A549 (cell line): ENCODE measurements at regions not wholly inside any gene's neighbourhood (a gene's known extent, or its start where the extent isn't known, plus 50 kb on each side); places are given as distances from the start of the nearest gene placed in this dataset.

Source experiments
- ATAC-seq, 2 experiments: fragments of 200-7000 bp in 1 of 2; fragments of >200 bp in 1 of 2; cut with Nextera tagmentation in 1 of 2; cut with Tn5 transposase in 1 of 2; 3 replicates each; pipeline versions ENCODE4 v1.8.0 to v1.9.1; 2018 to 2020; ENCODE audit warnings: mild to moderate bottlenecking in 1 of 2, moderate library complexity in 1 of 2
- CTCF ChIA-PET: fragments of 300-600 bp; sonication (Branson Sonifier 250); formaldehyde crosslinking; extraction: SDS; loops from one replicate; lab custom pipeline; 2021; ENCODE audit warnings: antibody characterized with exemption, inconsistent platforms; lab: Yijun Ruan, JAX
- POLR2A ChIA-PET: fragments of 350-600 bp; formaldehyde crosslinking; extraction: SDS; loops from one replicate; lab custom pipeline; 2021; ENCODE audit warnings: antibody characterized with exemption, inconsistent platforms; lab: Yijun Ruan, JAX
- DNase-seq, 2 experiments: peaks; one replicate each; pipeline versions ENCODE4 v3.0.0 to v3.0.0-alpha.2; 2011 to 2016; ENCODE audit warnings: low read depth in 1 of 2, low spot score in 1 of 2
- FAIRE-seq: peaks from 2 replicates; lab custom pipeline; 2011; peaks lifted over from hg19 to GRCh38; lab: Jason Lieb, UNC
- H3K27ac ChIP-seq, 2 experiments: fragments of >200 bp; sonication (Bioruptor Twin); formaldehyde crosslinking; 3 replicates each; pipeline ENCODE4 v1.5.1; 2016 to 2017
- H3K4me1 ChIP-seq: fragments of >200 bp; sonication (Bioruptor Twin); formaldehyde crosslinking; 3 replicates; pipeline ENCODE4 v1.6.1; 2016
- H3K4me2 ChIP-seq: fragments of >200 bp; sonication (Bioruptor Twin); formaldehyde crosslinking; 3 replicates; pipeline ENCODE4 v1.6.1; 2016
- H3K4me3 ChIP-seq: fragments of >200 bp; sonication (Bioruptor Twin); formaldehyde crosslinking; 3 replicates; pipeline ENCODE4 v1.5.1; 2016
- H3K9me3 ChIP-seq: fragments of >200 bp; sonication (Bioruptor Twin); formaldehyde crosslinking; 3 replicates; pipeline ENCODE4 v1.6.1; 2016
- CBX8 ChIP-seq: fragments of 200-600 bp; sonication (generic); IDR thresholded peaks from 2 replicates; pipeline ENCODE4 v1.6.1; 2016
- CEBPB ChIP-seq, 2 experiments: fragments of >200 bp in 1 of 2; sonication (Bioruptor Twin) in 1 of 2; formaldehyde crosslinking in 1 of 2; IDR thresholded peaks; 2 replicates each; pipeline ENCODE4 v1.6.1; 2012 to 2016
- CTCF ChIP-seq: fragments of >200 bp; sonication (Bioruptor Twin); formaldehyde crosslinking; IDR thresholded peaks from 3 replicates; pipeline ENCODE4 v1.5.1; 2016
- FOSL2 ChIP-seq, 2 experiments: fragments of 450-650 bp in 1 of 2; fragments of >200 bp in 1 of 2; sonication (Bioruptor Twin) in 1 of 2; formaldehyde crosslinking; IDR thresholded peaks; 2 replicates each; pipeline versions ENCODE4 v1.5.0 to v1.6.1; 2016 to 2020; ENCODE audit warnings: mild to moderate bottlenecking in 1 of 2, moderate library complexity in 1 of 2
- HDAC2 ChIP-seq: fragments of 200-600 bp; sonication (generic); IDR thresholded peaks from 2 replicates; pipeline ENCODE4 v1.6.1; 2016
- HES2 ChIP-seq: fragments of >200 bp; sonication (Bioruptor Twin); formaldehyde crosslinking; IDR thresholded peaks from 2 replicates; pipeline ENCODE4 v1.6.1; 2016
- KDM5A ChIP-seq: fragments of 200-600 bp; sonication (generic); IDR thresholded peaks from 2 replicates; pipeline ENCODE4 v1.6.1; 2016; ENCODE audit warnings: antibody characterized with exemption, mild to moderate bottlenecking
- MAX ChIP-seq: IDR thresholded peaks from 2 replicates; pipeline ENCODE4 v1.6.1; 2012
- MAZ ChIP-seq: fragments of 150-350 bp; IDR thresholded peaks from 2 replicates; pipeline ENCODE4 v1.6.1; 2014; ENCODE audit warnings: antibody characterized with exemption, low read depth, low read length, borderline replicate concordance
- MYC ChIP-seq: IDR thresholded peaks from 2 replicates; pipeline ENCODE4 v1.6.1; 2012; ENCODE audit warnings: mild to moderate bottlenecking, inconsistent platforms, low read length, improper control_type of control experiment, borderline replicate concordance
- NFE2L2 ChIP-seq: fragments of 150-350 bp; conservative IDR thresholded peaks from 2 replicates; pipeline ENCODE4 v1.6.1; 2014; ENCODE audit warnings: low read length
- NPAS2 ChIP-seq: fragments of 250-450 bp; sonication (Bioruptor Pico); IDR thresholded peaks from 2 replicates; pipeline ENCODE4 v1.8.0; 2022; ENCODE audit warnings: mild to moderate bottlenecking, moderate library complexity, borderline replicate concordance
- POLR2AphosphoS2 ChIP-seq: conservative IDR thresholded peaks from 2 replicates; pipeline ENCODE4 v1.6.1; 2012; ENCODE audit warnings: low read length, improper control_type of control experiment, inconsistent platforms
- RAD21 ChIP-seq, 2 experiments: fragments of >200 bp in 1 of 2; sonication (Bioruptor Twin) in 1 of 2; formaldehyde crosslinking in 1 of 2; IDR thresholded peaks in 1 of 2; conservative IDR thresholded peaks in 1 of 2; 2 replicates in 1 of 2; 3 replicates in 1 of 2; pipeline ENCODE4 v1.6.1; 2012 to 2018; ENCODE audit warnings: inconsistent platforms in 1 of 2
- RCOR1 ChIP-seq: fragments of 150-350 bp; IDR thresholded peaks from 2 replicates; pipeline ENCODE4 v1.6.1; 2014; ENCODE audit warnings: antibody characterized with exemption, low read length, low read depth
- RNF2 ChIP-seq: fragments of 200-600 bp; sonication (generic); IDR thresholded peaks from 2 replicates; pipeline ENCODE4 v1.6.1; 2016; ENCODE audit warnings: low read depth, mild to moderate bottlenecking, antibody characterized with exemption, moderate library complexity, borderline replicate concordance
- SMC3 ChIP-seq: fragments of >200 bp; sonication (Bioruptor Twin); formaldehyde crosslinking; IDR thresholded peaks from 3 replicates; pipeline ENCODE4 v1.6.1; 2018; ENCODE audit warnings: inconsistent platforms
- TP53 ChIP-seq: fragments of 250-450 bp; sonication (Bioruptor Pico); IDR thresholded peaks from 2 replicates; pipeline ENCODE4 v1.5.0; 2021; ENCODE audit warnings: mild to moderate bottlenecking, moderate library complexity
- ZFP36 ChIP-seq: fragments of 450-650 bp; IDR thresholded peaks from 2 replicates; pipeline ENCODE4 v1.6.1; 2014; ENCODE audit warnings: borderline replicate concordance; ENCODE audit not compliant: partially characterized antibody
- ZNF302 ChIP-seq: fragments of 250-450 bp; sonication (Bioruptor Pico); IDR thresholded peaks from 2 replicates; pipeline ENCODE4 v1.9.0; 2021; ENCODE audit warnings: inconsistent platforms, mild to moderate bottlenecking, moderate library complexity
- ZSCAN20 ChIP-seq: fragments of 250-450 bp; sonication (Bioruptor Pico); IDR thresholded peaks from 2 replicates; pipeline ENCODE4 v1.8.0; 2022; ENCODE audit warnings: mild to moderate bottlenecking, moderate library complexity
- WGBS: methylation state at CpG from one replicate; pipeline ENCODE4 v1.1.6; 2017; ENCODE audit errors: missing lambda C conversion rate; 5-methylcytosine and 5-hydroxymethylcytosine counted together

GRCh38 chr9:29685531-29685930 is 2112.2 kb upstream of the C9orf72 start:
- Histone ChIP-seq H3K4me3 (no peak overlapping the region), H3K4me2 (no peak overlapping the region), H3K9me3 (no peaks in the 10 kb centered on the region), H3K27ac (no peak overlapping the region), H3K4me1 (no peaks in the 10 kb centered on the region)
- ChIA-PET POLR2A (no interaction called here), CTCF (no interaction called here)
- no peak for TF ChIP-seq RCOR1
- no peak for TF ChIP-seq MYC
- no peak for TF ChIP-seq FOSL2 (IDR thresholded peaks at IDR 0.05)
- TF ChIP-seq FOSL2 (CRISPR knock-in tag; IDR thresholded peaks at IDR 0.05), result no peak
- TF ChIP-seq TP53 (CRISPR knock-in tag), result no peak
- TF ChIP-seq POLR2AphosphoS2, result no peak
- TF ChIP-seq NPAS2, result no peak
- no peak for TF ChIP-seq HDAC2
- no peak for TF ChIP-seq CEBPB (IDR thresholded peaks at IDR 0.05)
- TF ChIP-seq CBX8, result no peak
- TF ChIP-seq MAZ, result no peak
- TF ChIP-seq KDM5A, result no peak
- TF ChIP-seq RAD21 (conservative IDR thresholded peaks at IDR 0.05 in 1 of 2, IDR thresholded peaks at IDR 0.05 in 1 of 2), result no peak
- TF ChIP-seq ZFP36, result no peak
- no peak for TF ChIP-seq HES2
- no peak for TF ChIP-seq MAX
- TF ChIP-seq SMC3, result no peak
- no peak for TF ChIP-seq NFE2L2
- no peak for TF ChIP-seq RNF2
- no peak for TF ChIP-seq ZNF302
- DNase-seq (no peak), FAIRE-seq (no peak), ATAC-seq (no peak)

- Histone ChIP-seq H3K9me3 (no peaks in the 10 kb centered on the region), H3K27ac (no peak overlapping the region), H3K4me2 (no peak overlapping the region), H3K4me1 (no peaks in the 10 kb centered on the region), H3K4me3 (no peak overlapping the region)
- CTCF ChIA-PET, result interaction anchor here (1.3 to 1.4 kb wide), 2 partner anchors 11 to 1963 kb away, joined by 3 read pairs; no protein-coding TSS in a partner anchor
- ATAC-seq, result no peak
- DNase-seq, result no peak
- WGBS, result 1% methylated on average over 2 of the region's 2 CpGs
- no peak for FAIRE-seq
- no peak for TF ChIP-seq ZSCAN20 (CRISPR knock-in tag)
- POLR2A ChIA-PET, result no interaction called here
Measured at GRCh38 chr9:29691145-29691544, 2117.9 kb upstream of the C9orf72 start.

GRCh38 chr9:29691758-29692407 is 2118.6 kb upstream of the C9orf72 start:
- no peaks in the 10 kb centered on the region for H3K9me3 ChIP-seq
- TF ChIP-seq CBX8 (no peak), CTCF (peak; percentile 18; the same call in 1 of the 3 replicates), RAD21 (conservative IDR thresholded peaks at IDR 0.05 in 1 of 2, IDR thresholded peaks at IDR 0.05 in 1 of 2) (peak; percentile 49 to 63; a peak in 3 of 5 replicates)
- H3K27ac ChIP-seq, result no peak overlapping the region
- H3K4me2 ChIP-seq, result no peak overlapping the region
- ChIA-PET POLR2A (no interaction called here), CTCF (interaction anchor here (1.0 to 1.4 kb wide), 3 partner anchors 10 to 1964 kb away, joined by 3 read pairs; no protein-coding TSS in a partner anchor)
- no peaks in the 10 kb centered on the region for H3K4me1 ChIP-seq
- ATAC-seq (peak; percentile 62 to 64; a peak in 4 of 6 replicates), FAIRE-seq (no peak), DNase-seq (peak in 1 of 2 experiments; percentile 42)
- 2% methylated on average over 5 of the region's 7 CpGs for WGBS
- no peak overlapping the region for H3K4me3 ChIP-seq
